Left lung (tissue), 4 donors: ENCODE measurements at regions not wholly inside any gene's neighbourhood (a gene's known extent, or its start where the extent isn't known, plus 50 kb on each side); places are given as distances from the start of the nearest gene placed in this dataset.

Source experiments
- ATAC-seq: fragments of 200-7000 bp; cut with Tn5 transposase; one replicate; pipeline ENCODE4 v1.9.1; 2020; ENCODE audit warnings: moderate library complexity
- DNase-seq, 4 donors: peaks; one replicate each; pipeline ENCODE4 v3.0.0-alpha.2; 2013 to 2020
- H3K27ac ChIP-seq, 2 donors: fragments of 200-600 bp; sonication (generic) in 1 of 2; one replicate each; pipeline versions ENCODE4 v1.5.0 to v1.8.0; 2020 to 2021
- H3K27me3 ChIP-seq, 2 donors: fragments of 200-600 bp; sonication (generic) in 1 of 2; one replicate each; pipeline versions ENCODE4 v1.5.0 to v1.8.0; 2020 to 2021
- H3K36me3 ChIP-seq, 2 donors: fragments of 200-600 bp; sonication (generic) in 1 of 2; one replicate each; pipeline versions ENCODE4 v1.5.0 to v1.8.0; 2020 to 2021
- H3K4me1 ChIP-seq, 2 donors: fragments of 200-600 bp; one replicate each; pipeline ENCODE4 v1.8.0; 2021
- H3K4me3 ChIP-seq, 2 donors: fragments of 200-600 bp; sonication (generic) in 1 of 2; one replicate each; pipeline versions ENCODE4 v1.5.0 to v1.8.0; 2020 to 2021; ENCODE audit warnings: mild to moderate bottlenecking in 1 of 2
- H3K9me3 ChIP-seq, 2 donors: fragments of 200-600 bp; sonication (generic) in 1 of 2; one replicate each; pipeline versions ENCODE4 v1.5.0 to v1.8.0; 2020 to 2021
- CTCF ChIP-seq, 2 donors: fragments of 200-600 bp; sonication (generic) in 1 of 2; IDR thresholded peaks; one replicate each; pipeline versions ENCODE4 v1.5.0 to v1.8.0; 2021; ENCODE audit warnings: antibody characterized with exemption in 2 of 2
- intact Hi-C, 2 donors: fragments of 100-400 bp; cut with DNase I; formaldehyde crosslinking; loops; one replicate each; pipeline versions ENCODE4 v1.11.2 to v1.14.2; 2022
- donor health status: DM: no; HTN: yes; CAD: no.
- donor health status: DM: no; HTN: no; CAD: no.

GRCh38 chr3:11924518-11924917 lies 77.8 kb upstream of the TAMM41 start:
- H3K4me3 ChIP-seq = no peak overlapping the region
- no peak overlapping the region for H3K27ac ChIP-seq
- no peak for TF ChIP-seq CTCF (IDR thresholded peaks at IDR 0.05)
- H3K36me3 ChIP-seq = no peaks in the 10 kb centered on the region
- H3K4me1 ChIP-seq = no peaks in the 10 kb centered on the region
- ATAC-seq = no peak
- peaks cover 0 to 7% of the 10 kb centered on the region in 2 donors for H3K27me3 ChIP-seq
- intact Hi-C loops = no loop called here
- no peak for DNase-seq
- no peaks in the 10 kb centered on the region for H3K9me3 ChIP-seq

GRCh38 chr3:11928381-11928780 lies 75.8 kb upstream of the SYN2 start:
- H3K4me3 ChIP-seq = no peak overlapping the region
- no peaks in the 10 kb centered on the region for H3K4me1 ChIP-seq
- H3K27me3 ChIP-seq = peaks cover 0 to 7% of the 10 kb centered on the region in 2 donors
- no peak overlapping the region for H3K27ac ChIP-seq
- no peak for TF ChIP-seq CTCF (IDR thresholded peaks at IDR 0.05)
- no peaks in the 10 kb centered on the region for H3K9me3 ChIP-seq
- ATAC-seq = no peak
- intact Hi-C loops = no loop called here
- no peaks in the 10 kb centered on the region for H3K36me3 ChIP-seq
- no peak for DNase-seq

- H3K27me3 ChIP-seq = peaks cover 0 to 7% of the 10 kb centered on the region in 2 donors
- no peak overlapping the region for H3K4me3 ChIP-seq
- H3K4me1 ChIP-seq = no peaks in the 10 kb centered on the region
- no peak for ATAC-seq
- no peaks in the 10 kb centered on the region for H3K9me3 ChIP-seq
- TF ChIP-seq CTCF (IDR thresholded peaks at IDR 0.05) = no peak
- intact Hi-C loops = no loop called here
- no peaks in the 10 kb centered on the region for H3K36me3 ChIP-seq
- no peak overlapping the region for H3K27ac ChIP-seq
- no peak for DNase-seq
These were observed 74.7 kb upstream of the SYN2 start for GRCh38 chr3:11929531-11929930.

- Histone ChIP-seq H3K27ac (no peak overlapping the region), H3K27me3 (peaks cover 0 to 7% of the 10 kb centered on the region in 2 donors), H3K4me1 (no peaks in the 10 kb centered on the region), H3K4me3 (no peak overlapping the region), H3K36me3 (no peaks in the 10 kb centered on the region), H3K9me3 (no peaks in the 10 kb centered on the region)
- intact Hi-C loops = no loop called here
- ATAC-seq (no peak), DNase-seq (no peak)
- no peak for TF ChIP-seq CTCF (IDR thresholded peaks at IDR 0.05)
These were observed 74.1 kb upstream of the SYN2 start for GRCh38 chr3:11930084-11930483.

- Histone ChIP-seq H3K4me3 (no peak overlapping the region), H3K27ac (no peak overlapping the region), H3K36me3 (no peaks in the 10 kb centered on the region), H3K9me3 (no peaks in the 10 kb centered on the region), H3K4me1 (no peaks in the 10 kb centered on the region), H3K27me3 (no peaks in the 10 kb centered on the region)
- intact Hi-C loops = no loop called here
- no peak for TF ChIP-seq CTCF (IDR thresholded peaks at IDR 0.05)
- DNase-seq (no peak), ATAC-seq (no peak)
These were observed 71.6 kb upstream of the SYN2 start for GRCh38 chr3:11932636-11933035.
